ENCODE measurements at regions not wholly inside any gene's neighbourhood (a gene's known extent, or its start where the extent isn't known, plus 50 kb on each side); places are given as distances from the start of the nearest gene placed in this dataset.
"Not testable (repeated sequence)": the region's sequence is repeated elsewhere in the genome, so short reads cannot be mapped to it uniquely, and the experiment has no call there.

DNA sequence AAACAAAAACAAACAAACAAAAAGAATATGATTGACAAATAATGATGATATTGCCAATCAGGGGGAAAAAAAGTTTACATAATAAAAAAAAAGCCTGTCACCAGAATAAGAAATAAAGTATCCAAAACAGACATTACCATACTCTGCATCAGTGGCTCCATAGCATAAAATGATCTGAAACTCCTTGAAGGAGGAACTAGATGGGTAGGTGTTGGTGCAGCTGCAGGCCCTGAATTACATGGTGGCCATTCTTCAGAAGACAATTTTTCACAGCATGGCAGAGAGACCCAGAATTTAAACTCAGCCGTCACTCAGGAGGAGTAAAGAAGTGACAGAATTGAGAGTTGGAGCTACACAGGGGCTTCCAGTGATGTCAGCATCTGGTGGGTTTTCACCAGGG lies 60.2 kb downstream of the GLUL start:
- peaks cover 9% of the 10 kb centered on the region for H3K27me3 Mint-ChIP-seq (ENCODE audit: unreplicated experiment)
- H3K36me3 Mint-ChIP-seq (ENCODE audit: unreplicated experiment): no peaks in the 10 kb centered on the region
- H3K9me3 Mint-ChIP-seq (ENCODE audit: unreplicated experiment): no peaks in the 10 kb centered on the region
- DNase-seq (ENCODE audit: extremely low spot score, unreplicated experiment): no peak
- TF ChIP-seq CTCF (IDR thresholded peaks at IDR 0.05): no peak
- H3K4me3 Mint-ChIP-seq (ENCODE audit: unreplicated experiment): no peak overlapping the region
- no peak overlapping the region for H3K27ac Mint-ChIP-seq (ENCODE audit: unreplicated experiment)
- H3K4me1 Mint-ChIP-seq (ENCODE audit: unreplicated experiment): no peaks in the 10 kb centered on the region

GRCh38 chr1:182330303-182330702 lies 61.3 kb downstream of the GLUL start:
- Mint-ChIP-seq H3K27ac (ENCODE audit: unreplicated experiment) (no peak overlapping the region), H3K36me3 (ENCODE audit: unreplicated experiment) (no peaks in the 10 kb centered on the region), H3K27me3 (ENCODE audit: unreplicated experiment) (peaks cover 1% of the 10 kb centered on the region), H3K9me3 (ENCODE audit: unreplicated experiment) (no peaks in the 10 kb centered on the region), H3K4me1 (ENCODE audit: unreplicated experiment) (no peaks in the 10 kb centered on the region), H3K4me3 (ENCODE audit: unreplicated experiment) (no peak overlapping the region)
- TF ChIP-seq CTCF (IDR thresholded peaks at IDR 0.05): no peak
- DNase-seq (ENCODE audit: extremely low spot score, unreplicated experiment): no peak

- H3K4me1 Mint-ChIP-seq (ENCODE audit: unreplicated experiment): no peaks in the 10 kb centered on the region
- H3K27me3 Mint-ChIP-seq (ENCODE audit: unreplicated experiment): no peaks in the 10 kb centered on the region
- H3K4me3 Mint-ChIP-seq (ENCODE audit: unreplicated experiment): no peak overlapping the region
- no peaks in the 10 kb centered on the region for H3K9me3 Mint-ChIP-seq (ENCODE audit: unreplicated experiment)
- no peak overlapping the region for H3K27ac Mint-ChIP-seq (ENCODE audit: unreplicated experiment)
- no peaks in the 10 kb centered on the region for H3K36me3 Mint-ChIP-seq (ENCODE audit: unreplicated experiment)
- TF ChIP-seq CTCF (IDR thresholded peaks at IDR 0.05): no peak
- DNase-seq (ENCODE audit: extremely low spot score, unreplicated experiment): no peak
Observed at GRCh38 chr1:182329471-182329870, 62.1 kb downstream of the GLUL start.

GRCh38 chr1:182328591-182328990 lies 63.0 kb downstream of the GLUL start:
- no peaks in the 10 kb centered on the region for H3K9me3 Mint-ChIP-seq (ENCODE audit: unreplicated experiment)
- H3K27me3 Mint-ChIP-seq (ENCODE audit: unreplicated experiment): no peaks in the 10 kb centered on the region
- H3K4me3 Mint-ChIP-seq (ENCODE audit: unreplicated experiment): no peak overlapping the region
- H3K4me1 Mint-ChIP-seq (ENCODE audit: unreplicated experiment): no peaks in the 10 kb centered on the region
- DNase-seq (ENCODE audit: extremely low spot score, unreplicated experiment): no peak
- TF ChIP-seq CTCF (IDR thresholded peaks at IDR 0.05): no peak
- no peaks in the 10 kb centered on the region for H3K36me3 Mint-ChIP-seq (ENCODE audit: unreplicated experiment)
- no peak overlapping the region for H3K27ac Mint-ChIP-seq (ENCODE audit: unreplicated experiment)

DNA sequence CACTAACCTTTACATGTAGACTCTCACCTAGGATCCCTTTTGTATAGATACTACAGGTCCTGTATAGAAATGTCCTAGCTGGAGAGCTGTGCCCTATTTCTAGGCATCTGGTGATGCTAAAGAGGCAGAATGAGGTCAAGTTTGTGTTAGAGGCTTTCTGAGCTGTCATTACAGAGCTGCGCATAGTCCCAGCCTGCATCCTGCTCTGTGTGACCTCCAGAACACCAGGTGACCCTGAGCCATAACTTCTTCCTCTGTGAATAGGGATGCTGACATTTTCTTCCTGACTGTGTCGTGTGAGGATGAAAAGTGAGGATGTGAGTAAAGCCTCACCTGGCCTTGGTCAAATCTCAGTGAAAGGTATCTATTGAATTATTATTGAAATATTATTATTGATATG lies 66.3 kb downstream of the GLUL start:
- Mint-ChIP-seq H3K4me1 (ENCODE audit: unreplicated experiment) (no peaks in the 10 kb centered on the region), H3K36me3 (ENCODE audit: unreplicated experiment) (no peaks in the 10 kb centered on the region), H3K27ac (ENCODE audit: unreplicated experiment) (no peak overlapping the region), H3K27me3 (ENCODE audit: unreplicated experiment) (no peaks in the 10 kb centered on the region), H3K9me3 (ENCODE audit: unreplicated experiment) (no peaks in the 10 kb centered on the region), H3K4me3 (ENCODE audit: unreplicated experiment) (no peak overlapping the region)
- no peak for DNase-seq (ENCODE audit: extremely low spot score, unreplicated experiment)
- TF ChIP-seq CTCF (IDR thresholded peaks at IDR 0.05): no peak

DNA sequence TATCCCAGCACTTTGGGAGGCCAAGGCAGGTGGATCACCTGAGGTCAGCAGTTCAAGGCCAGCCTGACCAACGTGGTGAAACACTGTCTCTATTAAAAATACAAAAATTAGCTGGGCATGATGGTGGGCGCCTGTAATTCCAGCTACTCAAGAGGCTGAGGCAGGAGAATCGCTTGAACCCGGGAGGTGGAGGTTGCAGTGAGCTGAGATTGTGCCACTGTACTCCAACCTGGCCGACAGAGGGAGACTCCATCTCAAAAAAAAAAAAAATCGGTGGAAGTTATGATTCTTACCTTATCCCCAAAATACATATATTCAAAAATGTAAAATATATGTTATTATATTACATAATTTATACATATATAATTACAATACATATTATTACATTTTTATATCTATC lies 70.1 kb downstream of the GLUL start:
- H3K27me3 Mint-ChIP-seq (ENCODE audit: unreplicated experiment); H3K36me3 Mint-ChIP-seq (ENCODE audit: unreplicated experiment); H3K27ac Mint-ChIP-seq (ENCODE audit: unreplicated experiment); H3K4me1 Mint-ChIP-seq (ENCODE audit: unreplicated experiment); H3K9me3 Mint-ChIP-seq (ENCODE audit: unreplicated experiment); DNase-seq (ENCODE audit: extremely low spot score, unreplicated experiment); H3K4me3 Mint-ChIP-seq (ENCODE audit: unreplicated experiment): not testable (repeated sequence)

All from osteocyte (in vitro differentiated cells).